Ishikawa (cell line): ENCODE measurements at regions not wholly inside any gene's neighbourhood (a gene's known extent, or its start where the extent isn't known, plus 50 kb on each side); places are given as distances from the start of the nearest gene placed in this dataset.

Experiments used
- CREB1 ChIP-seq: IDR thresholded peaks from 2 replicates; pipeline ENCODE4 v1.6.1; 2012; ENCODE audit warnings: low read depth
- EGR1 ChIP-seq: IDR thresholded peaks from 2 replicates; pipeline ENCODE4 v1.6.1; 2012
- EP300 ChIP-seq: IDR thresholded peaks from 2 replicates; pipeline ENCODE4 v1.6.1; 2012; ENCODE audit warnings: borderline replicate concordance
- RAD21 ChIP-seq: IDR thresholded peaks from 2 replicates; pipeline ENCODE4 v1.6.1; 2012; ENCODE audit warnings: low read depth
- TEAD4 ChIP-seq: IDR thresholded peaks from 2 replicates; pipeline ENCODE4 v1.6.1; 2012
- YY1 ChIP-seq: IDR thresholded peaks from 2 replicates; pipeline ENCODE4 v1.6.1; 2012; ENCODE audit warnings: low read depth
- TF ChIP-seq, protein P1 (sequence below): IDR thresholded peaks from 2 replicates; pipeline ENCODE4 v1.6.1; 2012
- TF ChIP-seq, protein P2 (sequence below): IDR thresholded peaks from 2 replicates; pipeline ENCODE4 v1.6.1; 2012; ENCODE audit warnings: low read depth, mild to moderate bottlenecking

DNA sequence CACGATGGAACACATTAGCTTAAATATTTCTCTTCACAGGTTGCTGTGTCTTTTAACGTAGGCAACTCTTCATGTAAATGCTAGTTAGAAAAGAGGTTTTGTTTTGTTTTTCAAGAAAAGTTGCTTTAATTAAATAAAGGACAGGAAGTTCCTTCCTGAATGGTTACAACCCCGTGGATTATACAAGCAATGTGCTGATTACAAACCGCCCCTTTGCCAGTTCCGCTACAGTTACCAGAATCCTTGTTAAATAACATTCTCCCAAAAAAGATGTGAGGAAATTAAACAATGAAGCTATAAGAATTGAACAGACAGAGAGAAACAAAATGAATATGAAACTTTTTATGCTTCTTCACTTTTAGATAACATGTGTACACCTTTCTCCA is 75.1 kb downstream of the LYZL2 start:
- TF ChIP-seq EP300 (no peak), YY1 (no peak), CREB1 (no peak), TEAD4 (no peak), RAD21 (no peak), EGR1 (no peak)
- TF ChIP-seq, protein P1, sequence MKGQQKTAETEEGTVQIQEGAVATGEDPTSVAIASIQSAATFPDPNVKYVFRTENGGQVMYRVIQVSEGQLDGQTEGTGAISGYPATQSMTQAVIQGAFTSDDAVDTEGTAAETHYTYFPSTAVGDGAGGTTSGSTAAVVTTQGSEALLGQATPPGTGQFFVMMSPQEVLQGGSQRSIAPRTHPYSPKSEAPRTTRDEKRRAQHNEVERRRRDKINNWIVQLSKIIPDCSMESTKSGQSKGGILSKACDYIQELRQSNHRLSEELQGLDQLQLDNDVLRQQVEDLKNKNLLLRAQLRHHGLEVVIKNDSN = no peak
- TF ChIP-seq, protein P2, sequence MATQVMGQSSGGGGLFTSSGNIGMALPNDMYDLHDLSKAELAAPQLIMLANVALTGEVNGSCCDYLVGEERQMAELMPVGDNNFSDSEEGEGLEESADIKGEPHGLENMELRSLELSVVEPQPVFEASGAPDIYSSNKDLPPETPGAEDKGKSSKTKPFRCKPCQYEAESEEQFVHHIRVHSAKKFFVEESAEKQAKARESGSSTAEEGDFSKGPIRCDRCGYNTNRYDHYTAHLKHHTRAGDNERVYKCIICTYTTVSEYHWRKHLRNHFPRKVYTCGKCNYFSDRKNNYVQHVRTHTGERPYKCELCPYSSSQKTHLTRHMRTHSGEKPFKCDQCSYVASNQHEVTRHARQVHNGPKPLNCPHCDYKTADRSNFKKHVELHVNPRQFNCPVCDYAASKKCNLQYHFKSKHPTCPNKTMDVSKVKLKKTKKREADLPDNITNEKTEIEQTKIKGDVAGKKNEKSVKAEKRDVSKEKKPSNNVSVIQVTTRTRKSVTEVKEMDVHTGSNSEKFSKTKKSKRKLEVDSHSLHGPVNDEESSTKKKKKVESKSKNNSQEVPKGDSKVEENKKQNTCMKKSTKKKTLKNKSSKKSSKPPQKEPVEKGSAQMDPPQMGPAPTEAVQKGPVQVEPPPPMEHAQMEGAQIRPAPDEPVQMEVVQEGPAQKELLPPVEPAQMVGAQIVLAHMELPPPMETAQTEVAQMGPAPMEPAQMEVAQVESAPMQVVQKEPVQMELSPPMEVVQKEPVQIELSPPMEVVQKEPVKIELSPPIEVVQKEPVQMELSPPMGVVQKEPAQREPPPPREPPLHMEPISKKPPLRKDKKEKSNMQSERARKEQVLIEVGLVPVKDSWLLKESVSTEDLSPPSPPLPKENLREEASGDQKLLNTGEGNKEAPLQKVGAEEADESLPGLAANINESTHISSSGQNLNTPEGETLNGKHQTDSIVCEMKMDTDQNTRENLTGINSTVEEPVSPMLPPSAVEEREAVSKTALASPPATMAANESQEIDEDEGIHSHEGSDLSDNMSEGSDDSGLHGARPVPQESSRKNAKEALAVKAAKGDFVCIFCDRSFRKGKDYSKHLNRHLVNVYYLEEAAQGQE = no peak
